Neural cell (in vitro differentiated cells): ENCODE measurements at regions not wholly inside any gene's neighbourhood (a gene's known extent, or its start where the extent isn't known, plus 50 kb on each side); places are given as distances from the start of the nearest gene placed in this dataset.

Source experiments
- H2AFZ ChIP-seq: fragments of 200-600, 300-800 bp; sonication (generic), shearing (Covaris generic); 2 replicates; pipeline ENCODE4 v1.6.0; 2014; ENCODE audit warnings: low read depth, mild to moderate bottlenecking, antibody characterized with exemption, low read length, moderate library complexity
- H3F3A ChIP-seq: fragments of 200-600 bp; shearing (Covaris generic); 2 replicates; pipeline ENCODE4 v1.6.1; 2016; ENCODE audit warnings: mild to moderate bottlenecking, moderate library complexity, mixed read lengths, antibody characterized with exemption, low read length; ENCODE audit not compliant: insufficient read depth, poor library complexity, severe bottlenecking
- H3K27ac ChIP-seq: fragments of 200-600, 300-800 bp; sonication (generic), shearing (Covaris generic); 2 replicates; pipeline ENCODE4 v1.5.1; 2014; ENCODE audit warnings: mild to moderate bottlenecking, low read length, moderate library complexity
- H3K27me3 ChIP-seq: fragments of 300-800, 200-600 bp; sonication (generic), shearing (Covaris generic); 2 replicates; pipeline ENCODE4 v1.6.0; 2014; ENCODE audit warnings: mild to moderate bottlenecking, low read depth, low read length, moderate library complexity; ENCODE audit not compliant: insufficient read depth
- H3K36me3 ChIP-seq: fragments of 300-800, 200-600 bp; sonication (generic), shearing (Covaris generic); 2 replicates; pipeline ENCODE4 v1.5.1; 2014; ENCODE audit warnings: mild to moderate bottlenecking, antibody characterized with exemption, low read length, moderate library complexity; ENCODE audit not compliant: insufficient read depth
- H3K4me2 ChIP-seq: fragments of 300-800, 200-600 bp; sonication (generic), shearing (Covaris generic); 2 replicates; pipeline ENCODE4 v1.6.0; 2014; ENCODE audit warnings: mild to moderate bottlenecking, low read length
- H3K4me3 ChIP-seq: fragments of 300-800, 200-600 bp; sonication (generic), shearing (Covaris generic); 2 replicates; pipeline ENCODE4 v1.5.1; 2014; ENCODE audit warnings: mild to moderate bottlenecking, low read length, moderate library complexity
- H3K79me2 ChIP-seq: fragments of 200-600 bp; shearing (Covaris generic); replicated peaks from 2 replicates; pipeline ENCODE4 v1.6.0; 2014; ENCODE audit warnings: mild to moderate bottlenecking, low read length, moderate library complexity; ENCODE audit not compliant: insufficient read depth
- H3K9ac ChIP-seq: fragments of 300-800, 200-600 bp; sonication (generic), shearing (Covaris generic); 2 replicates; pipeline ENCODE4 v1.6.1; 2016; ENCODE audit warnings: mild to moderate bottlenecking, low read length, mixed read lengths
- H3K9me2 ChIP-seq: fragments of 200-600 bp; shearing (Covaris generic); 2 replicates; pipeline ENCODE4 v1.6.1; 2016; ENCODE audit warnings: mild to moderate bottlenecking, low read length, mixed read lengths; ENCODE audit not compliant: insufficient read depth
- H3K9me3 ChIP-seq: fragments of 200-600, 300-800 bp; sonication (generic), shearing (Covaris generic); 2 replicates; pipeline ENCODE4 v1.6.1; 2016; ENCODE audit warnings: mild to moderate bottlenecking, mixed run types, low read length, moderate library complexity, mixed read lengths
- H4K20me1 ChIP-seq: fragments of 200-600 bp; shearing (Covaris generic); 2 replicates; pipeline ENCODE4 v1.6.1; 2016; ENCODE audit warnings: mild to moderate bottlenecking, mixed run types; ENCODE audit not compliant: insufficient read depth
- EP300 ChIP-seq: fragments of 450-650 bp; conservative IDR thresholded peaks from 2 replicates; pipeline ENCODE4 v1.6.1; 2014; ENCODE audit warnings: antibody characterized with exemption, mild to moderate bottlenecking, moderate library complexity; ENCODE audit not compliant: poor library complexity, severe bottlenecking
- EZH2 ChIP-seq: fragments of 200-600, 300-800 bp; shearing (Covaris generic), sonication (generic); IDR thresholded peaks from 2 replicates; pipeline ENCODE4 v1.6.1; 2014; ENCODE audit warnings: antibody characterized with exemption, low read length, borderline replicate concordance, mild to moderate bottlenecking; ENCODE audit not compliant: insufficient read depth, poor library complexity, severe bottlenecking
- MXI1 ChIP-seq: fragments of 450-650 bp; conservative IDR thresholded peaks from 2 replicates; pipeline ENCODE4 v1.6.1; 2014; ENCODE audit warnings: antibody characterized with exemption, mild to moderate bottlenecking; ENCODE audit not compliant: poor library complexity, severe bottlenecking
- POLR2AphosphoS5 ChIP-seq: IDR thresholded peaks from 2 replicates; pipeline ENCODE4 v1.6.1; 2012
- RAD21 ChIP-seq: fragments of 450-650 bp; conservative IDR thresholded peaks from 2 replicates; pipeline ENCODE4 v1.6.1; 2014; ENCODE audit warnings: antibody characterized with exemption, mild to moderate bottlenecking, moderate library complexity
- SMC3 ChIP-seq: fragments of 450-650 bp; conservative IDR thresholded peaks from 2 replicates; pipeline ENCODE4 v1.6.1; 2014; ENCODE audit warnings: antibody characterized with exemption, mild to moderate bottlenecking, moderate library complexity; ENCODE audit not compliant: poor library complexity
- TAF1 ChIP-seq: IDR thresholded peaks from 2 replicates; pipeline ENCODE4 v1.6.1; 2012; ENCODE audit warnings: low read depth
- TF ChIP-seq, protein P1 (sequence below): fragments of 450-650 bp; IDR thresholded peaks from 2 replicates; pipeline ENCODE4 v1.5.1; 2014; ENCODE audit warnings: antibody characterized with exemption, mild to moderate bottlenecking, moderate library complexity; ENCODE audit not compliant: poor library complexity, severe bottlenecking
- TF ChIP-seq, protein P2 (sequence below): IDR thresholded peaks from 2 replicates; pipeline ENCODE4 v1.6.1; 2012; ENCODE audit warnings: borderline replicate concordance

DNA sequence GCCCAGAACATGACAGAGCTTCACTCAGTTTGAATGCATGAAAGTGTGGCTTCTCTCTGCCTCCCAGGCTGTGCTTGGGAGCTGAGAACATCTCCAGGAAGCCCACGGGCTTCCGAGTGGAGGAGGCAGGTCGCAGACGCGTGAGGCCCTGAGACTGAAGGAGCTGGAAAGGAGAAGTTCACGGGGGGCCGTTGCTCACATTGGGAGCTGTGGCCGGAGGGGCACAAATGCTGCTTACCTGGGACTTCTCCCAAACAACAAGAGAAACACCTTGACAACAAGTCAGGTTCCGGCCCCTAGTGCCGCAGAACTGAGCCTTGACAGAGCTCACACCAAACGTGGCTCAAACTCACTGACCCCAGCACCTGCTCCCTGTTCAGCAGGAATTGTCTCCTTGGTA lies 207.0 kb downstream of the BRD1 start:
- TF ChIP-seq RAD21 (no peak), EP300 (no peak), SMC3 (no peak), MXI1 (no peak)
- TF ChIP-seq, protein P1, sequence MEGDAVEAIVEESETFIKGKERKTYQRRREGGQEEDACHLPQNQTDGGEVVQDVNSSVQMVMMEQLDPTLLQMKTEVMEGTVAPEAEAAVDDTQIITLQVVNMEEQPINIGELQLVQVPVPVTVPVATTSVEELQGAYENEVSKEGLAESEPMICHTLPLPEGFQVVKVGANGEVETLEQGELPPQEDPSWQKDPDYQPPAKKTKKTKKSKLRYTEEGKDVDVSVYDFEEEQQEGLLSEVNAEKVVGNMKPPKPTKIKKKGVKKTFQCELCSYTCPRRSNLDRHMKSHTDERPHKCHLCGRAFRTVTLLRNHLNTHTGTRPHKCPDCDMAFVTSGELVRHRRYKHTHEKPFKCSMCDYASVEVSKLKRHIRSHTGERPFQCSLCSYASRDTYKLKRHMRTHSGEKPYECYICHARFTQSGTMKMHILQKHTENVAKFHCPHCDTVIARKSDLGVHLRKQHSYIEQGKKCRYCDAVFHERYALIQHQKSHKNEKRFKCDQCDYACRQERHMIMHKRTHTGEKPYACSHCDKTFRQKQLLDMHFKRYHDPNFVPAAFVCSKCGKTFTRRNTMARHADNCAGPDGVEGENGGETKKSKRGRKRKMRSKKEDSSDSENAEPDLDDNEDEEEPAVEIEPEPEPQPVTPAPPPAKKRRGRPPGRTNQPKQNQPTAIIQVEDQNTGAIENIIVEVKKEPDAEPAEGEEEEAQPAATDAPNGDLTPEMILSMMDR = no peak
- Histone ChIP-seq H3K9me3 (no peaks in the 10 kb centered on the region), H3K9ac (no peak overlapping the region), H2AFZ (no peak overlapping the region), H3K27me3 (no peaks in the 10 kb centered on the region), H3K9me2 (no peaks in the 10 kb centered on the region), H3F3A (no peaks in the 10 kb centered on the region), H3K27ac (no peak overlapping the region), H3K4me2 (no peak overlapping the region), H3K36me3 (no peaks in the 10 kb centered on the region), H3K79me2 (no peaks in the 10 kb centered on the region), H3K4me3 (no peak overlapping the region), H4K20me1 (no peaks in the 10 kb centered on the region)

DNA sequence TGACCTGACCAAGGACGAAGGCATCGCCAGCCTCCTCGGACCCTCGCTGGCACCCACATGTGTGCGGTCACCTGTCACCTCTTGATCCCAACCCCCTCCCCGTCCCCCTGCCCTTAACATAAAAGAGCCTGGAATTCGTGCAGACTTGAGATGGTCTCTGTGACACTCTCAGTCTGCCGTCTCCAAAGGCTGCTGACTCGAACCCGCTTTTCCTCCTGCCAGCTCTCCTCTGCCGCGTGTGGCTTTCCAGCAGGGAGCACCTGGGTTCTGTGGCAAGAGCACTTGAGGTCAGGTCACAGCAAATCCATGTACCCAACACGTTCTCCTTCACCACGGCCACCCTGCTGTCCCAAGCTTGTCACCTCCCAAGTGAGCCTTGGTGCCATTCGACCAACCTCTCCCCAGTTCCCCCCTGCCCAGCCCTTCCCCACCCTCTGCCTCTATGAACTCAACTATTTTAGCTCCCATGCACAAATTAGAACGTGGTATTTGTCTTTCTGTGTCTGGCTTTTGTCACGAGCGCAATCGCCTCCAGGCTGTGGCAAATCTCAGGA lies 207.6 kb downstream of the BRD1 start:
- H3K9me2 ChIP-seq = no peaks in the 10 kb centered on the region
- H3F3A ChIP-seq = no peaks in the 10 kb centered on the region
- H3K79me2 ChIP-seq = no peaks in the 10 kb centered on the region
- H3K9me3 ChIP-seq = no peaks in the 10 kb centered on the region
- no peak for TF ChIP-seq MXI1
- no peak for TF ChIP-seq POLR2AphosphoS5
- TF ChIP-seq EP300 = no peak
- TF ChIP-seq, protein P1 = no peak
- no peak for TF ChIP-seq EZH2
- no peak for TF ChIP-seq SMC3
- TF ChIP-seq RAD21 = no peak
- TF ChIP-seq, protein P2, sequence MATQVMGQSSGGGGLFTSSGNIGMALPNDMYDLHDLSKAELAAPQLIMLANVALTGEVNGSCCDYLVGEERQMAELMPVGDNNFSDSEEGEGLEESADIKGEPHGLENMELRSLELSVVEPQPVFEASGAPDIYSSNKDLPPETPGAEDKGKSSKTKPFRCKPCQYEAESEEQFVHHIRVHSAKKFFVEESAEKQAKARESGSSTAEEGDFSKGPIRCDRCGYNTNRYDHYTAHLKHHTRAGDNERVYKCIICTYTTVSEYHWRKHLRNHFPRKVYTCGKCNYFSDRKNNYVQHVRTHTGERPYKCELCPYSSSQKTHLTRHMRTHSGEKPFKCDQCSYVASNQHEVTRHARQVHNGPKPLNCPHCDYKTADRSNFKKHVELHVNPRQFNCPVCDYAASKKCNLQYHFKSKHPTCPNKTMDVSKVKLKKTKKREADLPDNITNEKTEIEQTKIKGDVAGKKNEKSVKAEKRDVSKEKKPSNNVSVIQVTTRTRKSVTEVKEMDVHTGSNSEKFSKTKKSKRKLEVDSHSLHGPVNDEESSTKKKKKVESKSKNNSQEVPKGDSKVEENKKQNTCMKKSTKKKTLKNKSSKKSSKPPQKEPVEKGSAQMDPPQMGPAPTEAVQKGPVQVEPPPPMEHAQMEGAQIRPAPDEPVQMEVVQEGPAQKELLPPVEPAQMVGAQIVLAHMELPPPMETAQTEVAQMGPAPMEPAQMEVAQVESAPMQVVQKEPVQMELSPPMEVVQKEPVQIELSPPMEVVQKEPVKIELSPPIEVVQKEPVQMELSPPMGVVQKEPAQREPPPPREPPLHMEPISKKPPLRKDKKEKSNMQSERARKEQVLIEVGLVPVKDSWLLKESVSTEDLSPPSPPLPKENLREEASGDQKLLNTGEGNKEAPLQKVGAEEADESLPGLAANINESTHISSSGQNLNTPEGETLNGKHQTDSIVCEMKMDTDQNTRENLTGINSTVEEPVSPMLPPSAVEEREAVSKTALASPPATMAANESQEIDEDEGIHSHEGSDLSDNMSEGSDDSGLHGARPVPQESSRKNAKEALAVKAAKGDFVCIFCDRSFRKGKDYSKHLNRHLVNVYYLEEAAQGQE = no peak
- TF ChIP-seq TAF1 = no peak
- H3K27ac ChIP-seq = no peak overlapping the region
- no peaks in the 10 kb centered on the region for H4K20me1 ChIP-seq
- H3K4me3 ChIP-seq = no peak overlapping the region
- no peak overlapping the region for H3K4me2 ChIP-seq
- H3K36me3 ChIP-seq = no peaks in the 10 kb centered on the region
- no peaks in the 10 kb centered on the region for H3K27me3 ChIP-seq
- no peak overlapping the region for H2AFZ ChIP-seq
- H3K9ac ChIP-seq = no peak overlapping the region
